SK-N-SH (cell line): ENCODE measurements at regions not wholly inside any gene's neighbourhood (a gene's known extent, or its start where the extent isn't known, plus 50 kb on each side); places are given as distances from the start of the nearest gene placed in this dataset.

Experiments
- CTCF ChIA-PET: fragments of 300-600, 350-600 bp; formaldehyde crosslinking; extraction: SDS; loops from one replicate; lab custom pipeline; 2021; lab: Yijun Ruan, JAX
- POLR2A ChIA-PET: fragments of 350-600 bp; sonication (Branson Sonifier 250); formaldehyde crosslinking; extraction: SDS; loops from one replicate; lab custom pipeline; 2020; ENCODE audit warnings: antibody characterized with exemption, inconsistent platforms; lab: Yijun Ruan, JAX
- DNase-seq: peaks from one replicate; pipeline ENCODE4 v3.0.0; 2012
- H2AFZ ChIP-seq: fragments of 200-600 bp; sonication (generic); 2 replicates; pipeline ENCODE4 v1.8.1; 2016; ENCODE audit warnings: antibody characterized with exemption, mild to moderate bottlenecking, low read depth
- H3F3A ChIP-seq: fragments of 200-600 bp; sonication (generic); replicated peaks from 2 replicates; pipeline ENCODE3; 2016; ENCODE audit warnings: antibody characterized with exemption, mild to moderate bottlenecking; ENCODE audit not compliant: insufficient read depth
- H3K27ac ChIP-seq, 2 experiments: fragments of 200-500 bp in 1 of 2; fragments of 200-600 bp in 1 of 2; sonication (Bioruptor generic) in 1 of 2; sonication (generic), shearing (Covaris generic) in 1 of 2; 2 replicates each; pipeline versions ENCODE4 v1.5.1 to v1.6.1; 2014 to 2016; ENCODE audit warnings: low read depth in 2 of 2, inconsistent platforms in 1 of 2, low read length in 1 of 2, mild to moderate bottlenecking in 1 of 2, mixed read lengths in 1 of 2
- H3K27me3 ChIP-seq: fragments of 200-600 bp; sonication (generic), shearing (Covaris generic); 2 replicates; pipeline ENCODE4 v1.6.1; 2016; ENCODE audit warnings: mixed run types; ENCODE audit not compliant: insufficient read depth
- H3K36me3 ChIP-seq, 2 experiments: fragments of 200-500 bp in 1 of 2; fragments of 200-600 bp in 1 of 2; sonication (Bioruptor generic) in 1 of 2; sonication (generic) in 1 of 2; replicated peaks in 1 of 2; 2 replicates each; pipeline versions ENCODE3 to v1.5.1; 2014 to 2016; ENCODE audit warnings: low read length in 1 of 2, mild to moderate bottlenecking in 1 of 2; ENCODE audit not compliant: insufficient read depth in 2 of 2, control insufficient read depth in 1 of 2
- H3K4me1 ChIP-seq, 2 experiments: fragments of 200-500 bp in 1 of 2; fragments of 200-600 bp in 1 of 2; sonication (Bioruptor generic) in 1 of 2; sonication (generic), shearing (Covaris generic) in 1 of 2; 2 replicates each; pipeline versions ENCODE4 v1.5.1 to v1.6.1; 2014 to 2016; ENCODE audit warnings: low read depth in 1 of 2, low read length in 1 of 2, mixed run types in 1 of 2; ENCODE audit not compliant: insufficient read depth in 2 of 2, control insufficient read depth in 1 of 2
- H3K4me2 ChIP-seq: fragments of 200-600 bp; sonication (generic), shearing (Covaris generic); 2 replicates; pipeline ENCODE4 v1.6.1; 2017; ENCODE audit warnings: mixed run types
- H3K4me3 ChIP-seq, 2 experiments: fragments of 200-500 bp in 1 of 2; fragments of 200-600 bp in 1 of 2; sonication (Bioruptor generic) in 1 of 2; sonication (generic), shearing (Covaris generic) in 1 of 2; 2 replicates each; pipeline versions ENCODE4 v1.5.1 to v1.8.1; 2014 to 2016; ENCODE audit warnings: low read depth in 2 of 2, inconsistent platforms in 1 of 2, low read length in 1 of 2, mild to moderate bottlenecking in 1 of 2, mixed read lengths in 1 of 2, moderate library complexity in 1 of 2
- H3K79me2 ChIP-seq: fragments of 200-600 bp; sonication (generic); 2 replicates; pipeline ENCODE4 v1.8.1; 2017; ENCODE audit warnings: mild to moderate bottlenecking; ENCODE audit not compliant: insufficient read depth
- H3K9ac ChIP-seq: fragments of 200-600 bp; sonication (generic); 2 replicates; pipeline ENCODE4 v1.6.1; 2017; ENCODE audit warnings: mixed run types
- H3K9me2 ChIP-seq: fragments of 200-600 bp; sonication (generic); 2 replicates; pipeline ENCODE4 v1.6.1; 2017; ENCODE audit warnings: mixed run types
- H3K9me3 ChIP-seq: fragments of 200-600 bp; sonication (generic); 2 replicates; pipeline ENCODE4 v1.6.1; 2017; ENCODE audit warnings: mixed run types, mild to moderate bottlenecking, moderate library complexity
- H4K20me1 ChIP-seq: fragments of 200-600 bp; sonication (generic); 2 replicates; pipeline ENCODE4 v1.6.1; 2017; ENCODE audit warnings: mild to moderate bottlenecking, mixed run types; ENCODE audit not compliant: insufficient read depth
- CHD2 ChIP-seq: fragments of 150-350 bp; IDR thresholded peaks from 2 replicates; pipeline ENCODE4 v1.6.1; 2018; ENCODE audit warnings: low read length; ENCODE audit not compliant: partially characterized antibody
- ELF1 ChIP-seq: IDR thresholded peaks from 2 replicates; pipeline ENCODE4 v1.4.0; 2012
- EZH2phosphoT487 ChIP-seq: fragments of 200-600 bp; sonication (generic); IDR thresholded peaks from 2 replicates; pipeline ENCODE4 v1.6.1; 2017; ENCODE audit warnings: low read depth, mixed run types, mild to moderate bottlenecking, antibody characterized with exemption, moderate library complexity, borderline replicate concordance
- FOSL2 ChIP-seq: IDR thresholded peaks from 2 replicates; pipeline ENCODE4 v1.4.0; 2012; ENCODE audit warnings: low read depth, mild to moderate bottlenecking, moderate library complexity, borderline replicate concordance
- FOXM1 ChIP-seq: IDR thresholded peaks from 2 replicates; pipeline ENCODE4 v1.4.0; 2012; ENCODE audit warnings: low read depth, mild to moderate bottlenecking
- GABPA ChIP-seq: IDR thresholded peaks from 2 replicates; pipeline ENCODE4 v1.4.0; 2012; ENCODE audit warnings: low read depth, mild to moderate bottlenecking
- GATA2 ChIP-seq: sonication (generic); formaldehyde crosslinking; IDR thresholded peaks from 2 replicates; pipeline ENCODE4 v1.5.0; 2020; ENCODE audit warnings: mild to moderate bottlenecking, missing genetic modification reagents
- JUND ChIP-seq: IDR thresholded peaks from 2 replicates; pipeline ENCODE4 v1.4.0; 2012
- MEF2A ChIP-seq: IDR thresholded peaks from 2 replicates; pipeline ENCODE4 v1.4.0; 2012; ENCODE audit warnings: low read depth, borderline replicate concordance
- MXI1 ChIP-seq: IDR thresholded peaks from 2 replicates; pipeline ENCODE4 v1.6.1; 2012; ENCODE audit warnings: mild to moderate bottlenecking, low read depth, low read length, improper control_type of control experiment
- NFIC ChIP-seq: IDR thresholded peaks from 2 replicates; pipeline ENCODE4 v1.4.0; 2012; ENCODE audit warnings: borderline replicate concordance
- PBX3 ChIP-seq: IDR thresholded peaks from 2 replicates; pipeline ENCODE4; 2012
- POLR2AphosphoS5 ChIP-seq: IDR thresholded peaks from 2 replicates; pipeline ENCODE4 v1.6.1; 2012; ENCODE audit warnings: low read depth, low read length
- RAD21 ChIP-seq: IDR thresholded peaks from 2 replicates; pipeline ENCODE4 v1.6.1; 2012; ENCODE audit warnings: mild to moderate bottlenecking, low read length
- RCOR1 ChIP-seq: fragments of 150-350 bp; IDR thresholded peaks from 2 replicates; pipeline ENCODE4 v1.6.1; 2017; ENCODE audit warnings: antibody characterized with exemption, low read length
- RXRA ChIP-seq: IDR thresholded peaks from 2 replicates; pipeline ENCODE4 v1.4.0; 2012; ENCODE audit warnings: low read depth, mild to moderate bottlenecking, borderline replicate concordance
- SMC3 ChIP-seq: IDR thresholded peaks from 2 replicates; pipeline ENCODE4 v1.6.1; 2012; ENCODE audit warnings: low read depth, low read length, improper control_type of control experiment
- TAF1 ChIP-seq: IDR thresholded peaks from 2 replicates; pipeline ENCODE4 v1.6.1; 2012; ENCODE audit warnings: low read depth, mild to moderate bottlenecking, low read length, moderate library complexity, borderline replicate concordance
- TCF12 ChIP-seq: IDR thresholded peaks from 2 replicates; pipeline ENCODE4 v1.4.0; 2012
- TEAD4 ChIP-seq: IDR thresholded peaks from 2 replicates; pipeline ENCODE4 v1.4.0; 2012; ENCODE audit warnings: mild to moderate bottlenecking, borderline replicate concordance; ENCODE audit not compliant: insufficient read depth
- USF2 ChIP-seq: fragments of 150-350 bp; IDR thresholded peaks from 2 replicates; pipeline ENCODE4 v1.6.1; 2017; ENCODE audit warnings: antibody characterized with exemption, low read length, low read depth, borderline replicate concordance
- YY1 ChIP-seq: IDR thresholded peaks from 2 replicates; pipeline ENCODE4 v1.4.0; 2012; ENCODE audit warnings: low read depth, mild to moderate bottlenecking
- WGBS: methylation state at CpG from one replicate; pipeline ENCODE4 v1.1.6; 2017; ENCODE audit warnings: low lambda C conversion rate; 5-methylcytosine and 5-hydroxymethylcytosine counted together
- TF ChIP-seq, protein P1 (sequence below): fragments of 150-350 bp; IDR thresholded peaks from 2 replicates; pipeline ENCODE4 v1.6.1; 2016; ENCODE audit warnings: mild to moderate bottlenecking, low read depth, low read length
- TF ChIP-seq, protein P2 (sequence below): fragments of 200-600 bp; sonication (generic); IDR thresholded peaks from 2 replicates; pipeline ENCODE4 v1.6.1; 2017; ENCODE audit warnings: antibody characterized with exemption, mild to moderate bottlenecking, moderate library complexity

DNA sequence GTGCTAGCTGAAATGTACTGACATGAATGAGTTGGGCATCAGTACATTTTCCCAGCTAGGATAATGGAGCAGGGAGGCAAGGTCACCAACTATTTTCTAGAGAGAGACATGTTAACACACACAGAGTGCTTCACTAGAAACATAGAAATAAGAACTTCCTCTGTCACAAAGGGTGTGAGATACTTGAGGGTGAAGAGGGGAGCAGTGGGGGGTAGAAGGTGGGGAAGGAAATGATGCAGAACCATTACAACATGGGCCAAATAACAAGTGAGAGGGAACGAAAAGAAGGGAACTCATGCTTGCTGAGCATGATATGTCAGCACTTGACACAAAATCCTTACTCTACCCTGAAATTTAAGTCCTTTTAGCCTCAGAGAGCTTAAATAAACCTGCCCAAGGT lies 87.8 kb upstream of the RFC3 start:
- POLR2A ChIA-PET: no interaction called here
- H2AFZ ChIP-seq: no peak overlapping the region
- no peaks in the 10 kb centered on the region for H3K9me2 ChIP-seq
- H4K20me1 ChIP-seq: no peaks in the 10 kb centered on the region
- TF ChIP-seq GATA2 (CRISPR knock-in tag) (no peak), RXRA (no peak), TCF12 (no peak), SMC3 (no peak), EZH2phosphoT487 (no peak), RAD21 (no peak), USF2 (no peak), FOSL2 (no peak), RCOR1 (no peak), ELF1 (no peak), TAF1 (no peak), NFIC (no peak), POLR2AphosphoS5 (no peak), CHD2 (no peak), JUND (no peak), YY1 (no peak), TEAD4 (no peak)
- TF ChIP-seq, protein P1, sequence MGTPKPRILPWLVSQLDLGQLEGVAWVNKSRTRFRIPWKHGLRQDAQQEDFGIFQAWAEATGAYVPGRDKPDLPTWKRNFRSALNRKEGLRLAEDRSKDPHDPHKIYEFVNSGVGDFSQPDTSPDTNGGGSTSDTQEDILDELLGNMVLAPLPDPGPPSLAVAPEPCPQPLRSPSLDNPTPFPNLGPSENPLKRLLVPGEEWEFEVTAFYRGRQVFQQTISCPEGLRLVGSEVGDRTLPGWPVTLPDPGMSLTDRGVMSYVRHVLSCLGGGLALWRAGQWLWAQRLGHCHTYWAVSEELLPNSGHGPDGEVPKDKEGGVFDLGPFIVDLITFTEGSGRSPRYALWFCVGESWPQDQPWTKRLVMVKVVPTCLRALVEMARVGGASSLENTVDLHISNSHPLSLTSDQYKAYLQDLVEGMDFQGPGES: no peak
- TF ChIP-seq, all 33 proteins: peak for 0
- Histone ChIP-seq H3K4me1 (peaks cover 0 to 3% of the 10 kb centered on the region in 2 experiments; a peak in 1 of 4 replicates), H3K27ac (no peak overlapping the region), H3F3A (no peaks in the 10 kb centered on the region), H3K9me3 (no peaks in the 10 kb centered on the region), H3K9ac (no peak overlapping the region), H3K36me3 (no peaks in the 10 kb centered on the region), H3K4me3 (no peak overlapping the region), H3K79me2 (no peaks in the 10 kb centered on the region), H3K4me2 (no peak overlapping the region), H3K27me3 (no peaks in the 10 kb centered on the region)
- DNase-seq: no peak
- CTCF ChIA-PET: interaction anchor here (1.4 kb wide), 1 partner anchor 1434 kb away, joined by 6 read pairs; no protein-coding TSS in a partner anchor
- WGBS: 86% methylated on average over 1 of the region's 1 CpG

GRCh38 chr13:33730619-33731018 lies 87.3 kb upstream of the RFC3 start:
- Histone ChIP-seq H3K4me1 (peaks cover 0 to 3% of the 10 kb centered on the region in 2 experiments; a peak in 1 of 4 replicates), H3K27me3 (no peaks in the 10 kb centered on the region), H4K20me1 (no peaks in the 10 kb centered on the region), H3K9me3 (no peaks in the 10 kb centered on the region), H3K27ac (no peak overlapping the region), H3F3A (no peaks in the 10 kb centered on the region), H2AFZ (no peak overlapping the region), H3K4me3 (no peak overlapping the region), H3K36me3 (no peaks in the 10 kb centered on the region), H3K9ac (no peak overlapping the region), H3K9me2 (no peaks in the 10 kb centered on the region), H3K79me2 (no peaks in the 10 kb centered on the region), H3K4me2 (no peak overlapping the region)
- ChIA-PET CTCF (interaction anchor here (1.4 kb wide), 1 partner anchor 1433 kb away, joined by 6 read pairs; no protein-coding TSS in a partner anchor), POLR2A (no interaction called here)
- DNase-seq: no peak
- 98% methylated on average over 5 of the region's 5 CpGs for WGBS
- TF ChIP-seq, protein P2, sequence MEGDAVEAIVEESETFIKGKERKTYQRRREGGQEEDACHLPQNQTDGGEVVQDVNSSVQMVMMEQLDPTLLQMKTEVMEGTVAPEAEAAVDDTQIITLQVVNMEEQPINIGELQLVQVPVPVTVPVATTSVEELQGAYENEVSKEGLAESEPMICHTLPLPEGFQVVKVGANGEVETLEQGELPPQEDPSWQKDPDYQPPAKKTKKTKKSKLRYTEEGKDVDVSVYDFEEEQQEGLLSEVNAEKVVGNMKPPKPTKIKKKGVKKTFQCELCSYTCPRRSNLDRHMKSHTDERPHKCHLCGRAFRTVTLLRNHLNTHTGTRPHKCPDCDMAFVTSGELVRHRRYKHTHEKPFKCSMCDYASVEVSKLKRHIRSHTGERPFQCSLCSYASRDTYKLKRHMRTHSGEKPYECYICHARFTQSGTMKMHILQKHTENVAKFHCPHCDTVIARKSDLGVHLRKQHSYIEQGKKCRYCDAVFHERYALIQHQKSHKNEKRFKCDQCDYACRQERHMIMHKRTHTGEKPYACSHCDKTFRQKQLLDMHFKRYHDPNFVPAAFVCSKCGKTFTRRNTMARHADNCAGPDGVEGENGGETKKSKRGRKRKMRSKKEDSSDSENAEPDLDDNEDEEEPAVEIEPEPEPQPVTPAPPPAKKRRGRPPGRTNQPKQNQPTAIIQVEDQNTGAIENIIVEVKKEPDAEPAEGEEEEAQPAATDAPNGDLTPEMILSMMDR: no peak
- TF ChIP-seq TEAD4 (no peak), JUND (no peak), GABPA (no peak), TAF1 (no peak), PBX3 (no peak), MEF2A (no peak), NFIC (no peak), MXI1 (no peak), RXRA (no peak), CHD2 (no peak), FOXM1 (no peak)
